Uterus (tissue), 2 donors: ENCODE measurements at regions not wholly inside any gene's neighbourhood (a gene's known extent, or its start where the extent isn't known, plus 50 kb on each side); places are given as distances from the start of the nearest gene placed in this dataset.

Experiments used
- CTCF ChIP-seq, 4 experiments: fragments of 200-600 bp in 2 of 4; fragments of 450-650 bp in 2 of 4; sonication (generic) in 2 of 4; IDR thresholded peaks; one replicate each; pipeline ENCODE4 v1.5.1; 2016 to 2019; ENCODE audit warnings: antibody characterized with exemption in 4 of 4, mild to moderate bottlenecking in 2 of 4, moderate library complexity in 1 of 4
- POLR2A ChIP-seq, 2 donors: fragments of 450-650 bp; IDR thresholded peaks; one replicate each; pipeline ENCODE4 v1.6.1; 2016; ENCODE audit warnings: antibody characterized with exemption in 2 of 2, mild to moderate bottlenecking in 1 of 2, moderate library complexity in 1 of 2

GRCh38 chr6:163956571-163957407 is 542.3 kb downstream of the QKI start:
- TF ChIP-seq CTCF (IDR thresholded peaks at IDR 0.05): peak; percentile 62 to 73 (median 72)
- TF ChIP-seq POLR2A (IDR thresholded peaks at IDR 0.05): no peak
